DOHH2 (cell line): ENCODE measurements at regions not wholly inside any gene's neighbourhood (a gene's known extent, or its start where the extent isn't known, plus 50 kb on each side); places are given as distances from the start of the nearest gene placed in this dataset.

ENCODE experiments used
- H3F3A ChIP-seq: fragments of 200-600 bp; sonication (generic), shearing (Covaris generic); 2 replicates; pipeline ENCODE4 v1.6.0; 2016; ENCODE audit warnings: antibody characterized with exemption, mild to moderate bottlenecking; ENCODE audit not compliant: control insufficient read depth, insufficient read depth
- H3K27ac ChIP-seq: fragments of 200-600 bp; sonication (generic); 2 replicates; pipeline ENCODE4 v1.5.1; 2014; ENCODE audit warnings: low read depth, mild to moderate bottlenecking, low read length, moderate library complexity
- H3K27me3 ChIP-seq: fragments of 200-600 bp; sonication (generic); 2 replicates; pipeline ENCODE4 v1.6.1; 2014; ENCODE audit warnings: mild to moderate bottlenecking, low read length, mixed read lengths; ENCODE audit not compliant: control insufficient read depth
- H3K36me3 ChIP-seq: fragments of 200-600 bp; sonication (generic); 2 replicates; pipeline ENCODE4 v1.6.1; 2014; ENCODE audit warnings: mild to moderate bottlenecking, low read length, moderate library complexity, mixed read lengths; ENCODE audit not compliant: control insufficient read depth
- H3K4me1 ChIP-seq: fragments of 200-600 bp; sonication (generic); 2 replicates; pipeline ENCODE4 v1.6.1; 2014; ENCODE audit warnings: mild to moderate bottlenecking, low read length, mixed read lengths; ENCODE audit not compliant: control insufficient read depth
- H3K4me2 ChIP-seq: fragments of 200-600 bp; sonication (generic); 2 replicates; pipeline ENCODE4 v1.6.0; 2014; ENCODE audit warnings: mild to moderate bottlenecking, low read length, moderate library complexity
- H3K4me3 ChIP-seq: fragments of 200-600 bp; sonication (generic); 2 replicates; pipeline ENCODE4 v1.5.1; 2014; ENCODE audit warnings: mild to moderate bottlenecking, low read length, mixed read lengths
- H3K79me2 ChIP-seq: fragments of 200-600 bp; sonication (generic); 2 replicates; pipeline ENCODE4 v1.6.1; 2014; ENCODE audit warnings: mild to moderate bottlenecking, low read length, mixed read lengths; ENCODE audit not compliant: control insufficient read depth
- H3K9me2 ChIP-seq: fragments of 200-600 bp; sonication (generic); replicated peaks from 2 replicates; pipeline ENCODE4 v1.6.1; 2014; ENCODE audit warnings: mild to moderate bottlenecking, low read length, mixed read lengths; ENCODE audit not compliant: control insufficient read depth
- H3K9me3 ChIP-seq: fragments of 200-600 bp; sonication (generic); 2 replicates; pipeline ENCODE4 v1.6.1; 2014; ENCODE audit warnings: antibody characterized with exemption, low read length, mixed read lengths; ENCODE audit not compliant: control insufficient read depth, insufficient read depth
- H4K20me1 ChIP-seq: fragments of 200-600 bp; sonication (generic); 2 replicates; pipeline ENCODE4 v1.6.0; 2014; ENCODE audit warnings: low read depth, mild to moderate bottlenecking, antibody characterized with exemption, low read length, moderate library complexity; ENCODE audit not compliant: control insufficient read depth, insufficient read depth
- CTCF ChIP-seq: fragments of 200-600 bp; sonication (generic); IDR thresholded peaks from one replicate; pipeline ENCODE4 v1.5.1; 2014; ENCODE audit warnings: antibody characterized with exemption, mild to moderate bottlenecking, low read depth, low read length; ENCODE audit not compliant: poor library complexity, severe bottlenecking
- EZH2phosphoT487 ChIP-seq: fragments of 200-600 bp; sonication (generic); IDR thresholded peaks from 2 replicates; pipeline ENCODE4 v1.6.1; 2017; ENCODE audit warnings: borderline replicate concordance, mild to moderate bottlenecking, antibody characterized with exemption, low read length, moderate library complexity, mixed read lengths

GRCh38 chr2:147231081-147231480 is 613.7 kb upstream of the ACVR2A start:
- no peak overlapping the region for H3K4me3 ChIP-seq
- no peak overlapping the region for H3K27ac ChIP-seq
- H3K4me2 ChIP-seq = no peak overlapping the region
- H3F3A ChIP-seq = no peaks in the 10 kb centered on the region
- no peaks in the 10 kb centered on the region for H3K4me1 ChIP-seq
- H3K36me3 ChIP-seq = no peaks in the 10 kb centered on the region
- TF ChIP-seq EZH2phosphoT487 = no peak
- no peak for TF ChIP-seq CTCF
- no peaks in the 10 kb centered on the region for H3K27me3 ChIP-seq
- H3K79me2 ChIP-seq = no peaks in the 10 kb centered on the region
- no peaks in the 10 kb centered on the region for H4K20me1 ChIP-seq
- H3K9me3 ChIP-seq = peaks cover 3% of the 10 kb centered on the region; the same call in 1 of the 2 replicates
- no peaks in the 10 kb centered on the region for H3K9me2 ChIP-seq

- no peak for TF ChIP-seq EZH2phosphoT487
- no peak for TF ChIP-seq CTCF
- H3K9me3 ChIP-seq = peaks cover 3% of the 10 kb centered on the region; the same call in 1 of the 2 replicates
- H3K4me1 ChIP-seq = no peaks in the 10 kb centered on the region
- H3K9me2 ChIP-seq = no peaks in the 10 kb centered on the region
- no peak overlapping the region for H3K27ac ChIP-seq
- H4K20me1 ChIP-seq = no peaks in the 10 kb centered on the region
- no peaks in the 10 kb centered on the region for H3K27me3 ChIP-seq
- H3K36me3 ChIP-seq = no peaks in the 10 kb centered on the region
- H3K4me3 ChIP-seq = no peak overlapping the region
- no peaks in the 10 kb centered on the region for H3K79me2 ChIP-seq
- H3K4me2 ChIP-seq = no peak overlapping the region
- H3F3A ChIP-seq = no peaks in the 10 kb centered on the region
Measured at GRCh38 chr2:147227313-147227712, 617.5 kb upstream of the ACVR2A start.

GRCh38 chr2:147224070-147224469 is 620.8 kb upstream of the ACVR2A start:
- Histone ChIP-seq H4K20me1 (no peaks in the 10 kb centered on the region), H3K4me3 (no peak overlapping the region), H3K9me2 (no peaks in the 10 kb centered on the region), H3K36me3 (no peaks in the 10 kb centered on the region), H3K9me3 (no peaks in the 10 kb centered on the region), H3K79me2 (no peaks in the 10 kb centered on the region), H3K27me3 (no peaks in the 10 kb centered on the region), H3K27ac (no peak overlapping the region), H3F3A (no peaks in the 10 kb centered on the region), H3K4me2 (no peak overlapping the region), H3K4me1 (no peaks in the 10 kb centered on the region)
- TF ChIP-seq CTCF (no peak), EZH2phosphoT487 (no peak)
